Lung (tissue), 11 donors: ENCODE measurements at regions not wholly inside any gene's neighbourhood (a gene's known extent, or its start where the extent isn't known, plus 50 kb on each side); places are given as distances from the start of the nearest gene placed in this dataset.

Source experiments
- ATAC-seq: fragments of 200-7000 bp; cut with Tn5 transposase; one replicate; pipeline ENCODE4 v1.9.1; 2020; ENCODE audit warnings: moderate number of reproducible peaks; ENCODE audit not compliant: insufficient read depth, low FRiP score
- DNase-seq, 3 donors: peaks; one replicate each; pipeline ENCODE4 v3.0.0-alpha.2; 2013 to 2017
- H3K27ac ChIP-seq, 2 donors: one replicate each; pipeline ENCODE4 v1.5.1; 2013; ENCODE audit warnings: mild to moderate bottlenecking in 2 of 2, moderate library complexity in 2 of 2, control low read depth in 1 of 2, inconsistent platforms in 1 of 2, low read depth in 1 of 2, low read length in 1 of 2
- H3K27me3 ChIP-seq, 3 donors: one replicate each; pipeline ENCODE4 v1.5.1; 2013; ENCODE audit warnings: low read length in 2 of 3; ENCODE audit not compliant: control insufficient read depth in 3 of 3, insufficient read depth in 3 of 3
- H3K36me3 ChIP-seq, 4 donors: one replicate each; pipeline ENCODE4 v1.5.1; 2013; ENCODE audit warnings: low read length in 4 of 4, mild to moderate bottlenecking in 1 of 4, moderate library complexity in 1 of 4; ENCODE audit not compliant: control insufficient read depth in 4 of 4, insufficient read depth in 4 of 4
- H3K4me1 ChIP-seq, 5 donors: one replicate each; pipeline ENCODE4 v1.5.1; 2013; ENCODE audit warnings: low read length in 5 of 5, mild to moderate bottlenecking in 2 of 5, moderate library complexity in 1 of 5; ENCODE audit not compliant: control insufficient read depth in 5 of 5, insufficient read depth in 5 of 5
- H3K4me3 ChIP-seq: one replicate; pipeline ENCODE4 v1.5.1; 2013; ENCODE audit warnings: mild to moderate bottlenecking, control low read depth, moderate library complexity
- H3K9ac ChIP-seq, 2 donors: one replicate each; pipeline ENCODE4 v1.5.1; 2013; ENCODE audit warnings: low read length in 2 of 2, control low read depth in 1 of 2; ENCODE audit not compliant: insufficient read depth in 1 of 2
- H3K9me3 ChIP-seq, 4 donors: one replicate each; pipeline ENCODE4 v1.5.1; 2013; ENCODE audit warnings: low read length in 3 of 4, mild to moderate bottlenecking in 1 of 4, moderate library complexity in 1 of 4; ENCODE audit not compliant: control insufficient read depth in 4 of 4, insufficient read depth in 3 of 4
- CTCF ChIP-seq: IDR thresholded peaks from 2 replicates; pipeline ENCODE4 v1.5.1; 2012; ENCODE audit warnings: mild to moderate bottlenecking; ENCODE audit errors: control extremely low read depth, extremely low read depth
- WGBS, 2 donors: extraction: QIAGEN DNeasy Blood & Tissue Kit; methylation state at CpG; one replicate each; pipeline ENCODE4 v1.1.7; 2013; 5-methylcytosine and 5-hydroxymethylcytosine counted together
- donor health status: control.
- donor health status: control.
- donor health status: Bipolar disorder and iron deficiency.
- donor health status: healthy.
- donor health status: DM: yes; HTN: yes; CAD: no.

DNA sequence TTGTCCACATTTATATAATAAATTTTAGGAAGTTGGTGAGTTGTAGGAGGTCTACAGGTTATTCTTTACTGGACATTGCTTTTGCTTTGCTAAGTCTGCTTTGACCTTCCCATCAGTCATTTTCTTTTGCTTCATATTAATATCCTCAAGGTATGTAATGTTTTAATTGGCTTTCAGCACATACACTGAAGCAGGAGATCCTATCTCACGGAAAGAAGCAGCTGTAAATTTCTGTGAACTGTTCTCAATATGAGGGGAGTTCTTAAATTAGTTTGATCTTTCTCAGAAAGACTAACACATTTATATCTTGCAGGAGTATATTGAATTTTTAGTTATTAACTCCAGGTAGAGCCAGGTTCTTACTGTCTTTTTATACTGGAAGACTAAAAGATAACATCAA lies 856.5 kb downstream of the GATA3 start:
- WGBS, 2 donors = 87 to 91% methylated on average over 1 of the region's 1 CpG
- no peaks in the 10 kb centered on the region for H3K27me3 ChIP-seq

DNA sequence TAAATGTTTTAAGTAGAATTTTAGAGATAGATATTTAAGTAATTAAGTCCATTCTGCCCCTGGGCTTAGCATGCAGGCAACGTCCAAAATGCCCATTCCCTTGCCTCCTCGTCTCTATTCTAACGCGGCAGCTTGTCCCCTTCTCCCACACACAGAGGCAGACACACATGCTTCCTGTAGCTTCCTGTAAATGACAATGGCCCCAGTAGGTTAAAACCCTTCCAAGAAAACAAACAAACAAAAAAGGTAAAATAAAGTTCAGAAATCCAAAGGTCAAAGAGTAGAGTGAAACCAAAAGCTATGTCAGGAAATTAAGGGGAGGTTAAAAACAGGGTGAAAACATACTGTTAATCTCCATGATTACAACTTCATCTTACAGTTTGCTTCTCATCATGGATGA lies 857.6 kb downstream of the GATA3 start:
- TF ChIP-seq CTCF = no peak
- H3K27ac ChIP-seq = no peak overlapping the region

More for the DNA sequence above, 856.5 kb downstream of the GATA3 start:
- Histone ChIP-seq H3K9ac (no peak overlapping the region), H3K27ac (no peak overlapping the region), H3K4me1 (no peaks in the 10 kb centered on the region), H3K36me3 (no peaks in the 10 kb centered on the region), H3K9me3 (no peaks in the 10 kb centered on the region), H3K4me3 (no peak overlapping the region)
- TF ChIP-seq CTCF = no peak
- DNase-seq (no peak), ATAC-seq (no peak)

DNA sequence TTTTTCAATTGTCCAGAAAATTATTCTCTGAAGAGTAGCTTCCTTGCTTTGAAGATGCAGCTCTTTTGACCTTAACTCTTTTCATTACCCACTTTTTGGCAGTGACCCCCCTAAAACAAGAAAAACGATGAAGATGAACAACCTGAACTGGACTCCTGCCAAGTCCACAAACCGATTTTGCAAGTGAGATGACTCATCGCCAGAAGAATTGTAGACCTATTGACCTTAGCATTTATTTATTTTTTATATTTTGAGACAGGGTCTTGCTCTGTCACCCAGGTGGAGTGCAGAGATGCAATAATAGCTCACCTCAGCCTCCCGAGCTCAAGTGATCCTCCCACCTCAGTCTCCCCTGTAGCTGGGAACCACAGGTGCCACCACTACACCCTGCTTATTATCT lies 859.2 kb downstream of the GATA3 start:
- Histone ChIP-seq H3K27me3 (no peaks in the 10 kb centered on the region), H3K9me3 (no peaks in the 10 kb centered on the region), H3K4me3 (no peak overlapping the region), H3K4me1 (no peaks in the 10 kb centered on the region), H3K27ac (no peak overlapping the region), H3K9ac (no peak overlapping the region), H3K36me3 (no peaks in the 10 kb centered on the region)
- no peak for ATAC-seq
- DNase-seq = no peak
- TF ChIP-seq CTCF = no peak
- WGBS, 2 donors = 42 to 61% methylated on average over 4 of the region's 4 CpGs

More for the DNA sequence above, 857.6 kb downstream of the GATA3 start:
- WGBS, 2 donors = 58 to 84% methylated on average over 4 of the region's 4 CpGs
- Histone ChIP-seq H3K4me3 (no peak overlapping the region), H3K4me1 (no peaks in the 10 kb centered on the region), H3K36me3 (no peaks in the 10 kb centered on the region), H3K9me3 (no peaks in the 10 kb centered on the region), H3K9ac (no peak overlapping the region), H3K27me3 (no peaks in the 10 kb centered on the region)
- ATAC-seq = no peak
- DNase-seq = peak in 1 of 3 donors; percentile 1

- Histone ChIP-seq H3K27me3 (no peaks in the 10 kb centered on the region), H3K4me3 (no peak overlapping the region), H3K36me3 (no peaks in the 10 kb centered on the region), H3K9ac (no peak overlapping the region), H3K27ac (no peak overlapping the region), H3K9me3 (no peaks in the 10 kb centered on the region), H3K4me1 (no peaks in the 10 kb centered on the region)
- no peak for ATAC-seq
- 55 to 59% methylated on average over 4 of the region's 4 CpGs for WGBS, 2 donors
- TF ChIP-seq CTCF = no peak
- DNase-seq = no peak
Observed at GRCh38 chr10:8919280-8919679, 864.8 kb downstream of the GATA3 start.
